MM.1S (cell line): ENCODE measurements at regions not wholly inside any gene's neighbourhood (a gene's known extent, or its start where the extent isn't known, plus 50 kb on each side); places are given as distances from the start of the nearest gene placed in this dataset.

Experiments used
- DNase-seq: peaks from one replicate; pipeline ENCODE4 v3.0.0-alpha.2; 2015
- H2AFZ ChIP-seq: fragments of 300-600 bp; sonication (generic); 2 replicates; pipeline ENCODE4 v1.6.0; 2016; ENCODE audit warnings: antibody characterized with exemption, low read length
- H3F3A ChIP-seq: fragments of 300-600 bp; sonication (generic); 2 replicates; pipeline ENCODE4 v1.6.1; 2016; ENCODE audit warnings: mild to moderate bottlenecking, antibody characterized with exemption, low read length, moderate library complexity, mixed read lengths; ENCODE audit not compliant: insufficient read depth
- H3K27ac ChIP-seq: fragments of 300-600 bp; sonication (generic); 2 replicates; pipeline ENCODE4 v1.5.1; 2016; ENCODE audit warnings: mild to moderate bottlenecking, low read length
- H3K27me3 ChIP-seq: fragments of 300-600 bp; sonication (generic); replicated peaks from 2 replicates; pipeline ENCODE4 v1.6.0; 2016; ENCODE audit warnings: low read length; ENCODE audit not compliant: insufficient read depth
- H3K36me3 ChIP-seq: fragments of 300-600 bp; sonication (generic); replicated peaks from 2 replicates; pipeline ENCODE4 v1.6.1; 2016; ENCODE audit warnings: mild to moderate bottlenecking, low read length, mixed read lengths; ENCODE audit not compliant: insufficient read depth
- H3K4me1 ChIP-seq: fragments of 300-600 bp; sonication (generic); 2 replicates; pipeline ENCODE4 v1.6.1; 2016; ENCODE audit warnings: low read length, mixed read lengths
- H3K4me2 ChIP-seq: fragments of 300-600 bp; sonication (generic); 2 replicates; pipeline ENCODE4 v1.6.0; 2016; ENCODE audit warnings: low read depth, low read length
- H3K4me3 ChIP-seq: fragments of 300-600 bp; sonication (generic); 2 replicates; pipeline ENCODE4 v1.5.1; 2016; ENCODE audit warnings: low read length, mixed read lengths
- H3K79me2 ChIP-seq: fragments of 300-600 bp; sonication (generic); 2 replicates; pipeline ENCODE4 v1.6.1; 2016; ENCODE audit warnings: mixed run types, low read length, mixed read lengths
- H3K9ac ChIP-seq: fragments of 300-600 bp; sonication (generic); 2 replicates; pipeline ENCODE4 v1.6.1; 2016; ENCODE audit warnings: low read length, mixed read lengths
- H3K9me2 ChIP-seq: fragments of 300-600 bp; sonication (generic); replicated peaks from 2 replicates; pipeline ENCODE4 v1.6.1; 2016; ENCODE audit warnings: mild to moderate bottlenecking, low read length, mixed read lengths; ENCODE audit not compliant: insufficient read depth
- H3K9me3 ChIP-seq: fragments of 300-600 bp; sonication (generic); replicated peaks from 2 replicates; pipeline ENCODE4 v1.6.1; 2016; ENCODE audit warnings: mild to moderate bottlenecking, low read length, mixed read lengths; ENCODE audit not compliant: insufficient read depth
- H4K20me1 ChIP-seq: fragments of 300-600 bp; sonication (generic); 2 replicates; pipeline ENCODE4 v1.6.1; 2016; ENCODE audit warnings: mild to moderate bottlenecking, low read length, moderate library complexity, mixed read lengths; ENCODE audit not compliant: insufficient read depth
- CTCF ChIP-seq: fragments of 300-600 bp; sonication (generic); IDR thresholded peaks from 2 replicates; pipeline ENCODE4 v1.5.1; 2016; ENCODE audit warnings: antibody characterized with exemption, low read length, mixed read lengths
- EZH2 ChIP-seq: fragments of 300-600 bp; sonication (generic); optimal IDR thresholded peaks from 2 replicates; pipeline ENCODE3; 2017; ENCODE audit warnings: low read depth, mild to moderate bottlenecking, antibody characterized with exemption, low read length, mixed read lengths
- EZH2phosphoT487 ChIP-seq: fragments of 300-600 bp; sonication (generic); IDR thresholded peaks from 2 replicates; pipeline ENCODE4 v1.6.1; 2018; ENCODE audit warnings: antibody characterized with exemption, low read length

GRCh38 chr5:148951612-148952011, 111.2 kb downstream of the SH3TC2 start:
- Histone ChIP-seq H4K20me1 (no peaks in the 10 kb centered on the region), H3K4me1 (peaks cover 4% of the 10 kb centered on the region), H3K79me2 (no peaks in the 10 kb centered on the region), H3K27me3 (no peaks in the 10 kb centered on the region), H3K4me3 (no peak overlapping the region), H2AFZ (no peak overlapping the region), H3F3A (no peaks in the 10 kb centered on the region), H3K9me2 (no peaks in the 10 kb centered on the region), H3K9me3 (no peaks in the 10 kb centered on the region), H3K36me3 (no peaks in the 10 kb centered on the region), H3K9ac (no peak overlapping the region), H3K27ac (no peak overlapping the region), H3K4me2 (no peak overlapping the region)
- DNase-seq = no peak
- TF ChIP-seq CTCF = no peak
- no peak for TF ChIP-seq EZH2
- no peak for TF ChIP-seq EZH2phosphoT487

DNA sequence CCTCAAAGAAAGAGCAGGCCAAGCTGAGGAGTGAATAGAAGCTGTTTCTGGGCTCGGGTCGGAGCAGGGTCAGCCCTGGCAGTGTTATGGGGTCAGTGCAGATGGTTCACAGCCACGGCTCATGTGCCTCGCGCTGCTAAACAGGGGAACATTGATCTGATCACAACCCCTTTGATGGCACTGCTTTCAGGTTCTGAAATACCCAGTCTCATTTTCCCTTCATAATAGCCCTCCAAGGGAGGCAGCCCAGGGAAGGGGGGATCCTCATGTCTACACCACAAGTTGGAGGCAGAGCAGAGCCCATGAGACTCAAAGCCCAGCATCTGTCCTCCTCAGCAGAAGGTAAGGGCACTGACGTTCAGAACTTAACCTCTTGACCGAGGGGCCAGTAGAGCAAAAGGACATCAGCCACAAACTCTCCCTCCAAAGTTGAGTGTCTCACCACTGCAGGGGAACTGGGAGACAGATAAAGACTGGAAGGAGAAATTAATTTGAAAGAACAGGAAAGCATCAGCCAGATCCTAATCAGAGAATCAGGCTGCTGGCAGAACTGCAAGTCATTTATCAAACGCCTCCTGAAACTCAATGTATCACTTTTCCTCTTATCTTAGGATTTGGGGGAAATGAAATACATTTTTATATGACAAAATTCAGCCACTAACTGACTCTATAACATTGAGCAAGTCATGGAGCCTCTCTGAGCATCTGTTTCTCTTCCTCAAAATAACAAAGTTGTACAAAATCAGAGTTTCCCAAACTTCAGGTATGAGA, 110.6 kb downstream of the SH3TC2 start:
- Histone ChIP-seq H3K27me3 (no peaks in the 10 kb centered on the region), H4K20me1 (no peaks in the 10 kb centered on the region), H3K4me1 (peaks cover 10% of the 10 kb centered on the region), H3K36me3 (no peaks in the 10 kb centered on the region), H2AFZ (no peak overlapping the region), H3K4me2 (no peak overlapping the region), H3K79me2 (no peaks in the 10 kb centered on the region), H3F3A (no peaks in the 10 kb centered on the region), H3K4me3 (no peak overlapping the region), H3K9me3 (no peaks in the 10 kb centered on the region), H3K27ac (no peak overlapping the region), H3K9me2 (no peaks in the 10 kb centered on the region), H3K9ac (no peak overlapping the region)
- TF ChIP-seq EZH2phosphoT487 (no peak), CTCF (no peak), EZH2 (no peak)
- no peak for DNase-seq

GRCh38 chr5:148953711-148954110, 109.2 kb downstream of the SH3TC2 start:
- Histone ChIP-seq H2AFZ (no peak overlapping the region), H3K4me2 (no peak overlapping the region), H3K4me1 (peaks cover 10% of the 10 kb centered on the region), H3K9me2 (no peaks in the 10 kb centered on the region), H3K9ac (no peak overlapping the region), H4K20me1 (no peaks in the 10 kb centered on the region), H3F3A (no peaks in the 10 kb centered on the region), H3K27ac (no peak overlapping the region), H3K27me3 (no peaks in the 10 kb centered on the region), H3K79me2 (no peaks in the 10 kb centered on the region), H3K4me3 (no peak overlapping the region), H3K9me3 (no peaks in the 10 kb centered on the region), H3K36me3 (no peaks in the 10 kb centered on the region)
- TF ChIP-seq CTCF (no peak), EZH2 (no peak), EZH2phosphoT487 (no peak)
- no peak for DNase-seq
